ENCODE measurements at regions not wholly inside any gene's neighbourhood (a gene's known extent, or its start where the extent isn't known, plus 50 kb on each side); places are given as distances from the start of the nearest gene placed in this dataset.

DNA sequence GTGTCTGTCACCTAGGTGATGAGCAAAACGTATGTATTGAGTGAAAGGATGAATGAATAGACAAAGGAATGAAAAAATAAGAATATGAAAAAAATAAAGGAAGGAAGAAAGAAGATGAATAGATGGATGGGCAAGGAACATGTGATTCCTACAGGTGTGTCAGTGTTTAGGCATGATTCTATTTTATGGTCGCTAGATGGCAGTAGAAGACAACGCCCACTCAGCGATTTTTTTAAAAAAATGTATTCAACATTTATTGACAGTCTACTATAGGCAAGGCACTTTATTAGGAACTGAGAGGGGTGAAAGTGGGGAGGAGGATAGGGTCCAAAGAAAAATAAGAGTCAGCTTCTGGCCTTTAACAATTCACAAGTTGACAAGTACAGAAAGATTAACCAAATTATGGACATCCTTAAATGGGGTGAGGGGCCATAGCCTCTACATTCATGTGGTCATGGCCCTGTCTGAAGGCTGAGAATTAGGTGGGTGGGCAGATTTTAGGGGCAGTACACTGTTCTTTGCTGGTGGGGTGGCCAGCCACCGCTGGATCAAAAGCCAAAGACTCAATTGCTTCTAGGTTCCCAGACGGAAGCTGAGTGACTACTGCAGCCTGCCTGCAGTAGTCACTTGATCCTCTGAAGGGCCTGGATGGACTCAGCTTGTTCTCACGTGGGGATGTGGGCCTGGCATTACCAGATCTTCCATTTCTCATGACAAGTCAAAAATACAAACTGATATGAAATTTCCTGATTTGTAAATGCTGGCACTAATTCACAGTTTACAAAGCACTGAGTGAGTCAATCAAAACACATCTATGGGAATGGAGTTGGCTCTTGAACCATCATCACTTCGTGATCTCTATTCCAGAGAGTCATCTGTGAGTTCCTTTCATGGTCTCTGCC, 83.9 kb downstream of the FASLG start:
- Mint-ChIP-seq H3K4me1 (peaks cover 30% of the 10 kb centered on the region), H3K27me3 (peaks cover 18% of the 10 kb centered on the region), H3K36me3 (no peaks in the 10 kb centered on the region), H3K4me3 (no peak overlapping the region), H3K9me3 (no peaks in the 10 kb centered on the region), H3K27ac (no peak overlapping the region)
- no peak for DNase-seq

DNA sequence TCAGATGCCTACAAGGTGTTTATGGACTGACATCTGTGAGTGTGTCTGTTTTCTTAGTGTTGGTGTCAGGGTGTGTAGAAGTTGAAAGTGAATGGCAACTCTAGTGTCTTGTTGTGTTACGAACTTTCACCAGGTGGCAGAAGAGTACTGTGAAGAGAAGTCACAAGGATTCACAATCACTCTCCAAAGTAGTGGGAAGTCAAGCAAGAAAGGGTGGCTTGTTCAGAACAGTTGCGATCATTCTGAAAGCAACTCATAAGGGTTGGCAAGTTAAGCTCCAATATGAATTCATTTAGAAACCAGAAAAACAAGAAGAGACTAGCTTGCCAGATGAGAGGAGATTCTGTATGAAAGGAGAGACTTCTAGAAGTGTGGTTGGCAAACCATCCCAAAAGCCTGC, 86.1 kb downstream of the FASLG start:
- Mint-ChIP-seq H3K9me3 (no peaks in the 10 kb centered on the region), H3K27ac (peak overlapping the region; percentile 6)

DNA sequence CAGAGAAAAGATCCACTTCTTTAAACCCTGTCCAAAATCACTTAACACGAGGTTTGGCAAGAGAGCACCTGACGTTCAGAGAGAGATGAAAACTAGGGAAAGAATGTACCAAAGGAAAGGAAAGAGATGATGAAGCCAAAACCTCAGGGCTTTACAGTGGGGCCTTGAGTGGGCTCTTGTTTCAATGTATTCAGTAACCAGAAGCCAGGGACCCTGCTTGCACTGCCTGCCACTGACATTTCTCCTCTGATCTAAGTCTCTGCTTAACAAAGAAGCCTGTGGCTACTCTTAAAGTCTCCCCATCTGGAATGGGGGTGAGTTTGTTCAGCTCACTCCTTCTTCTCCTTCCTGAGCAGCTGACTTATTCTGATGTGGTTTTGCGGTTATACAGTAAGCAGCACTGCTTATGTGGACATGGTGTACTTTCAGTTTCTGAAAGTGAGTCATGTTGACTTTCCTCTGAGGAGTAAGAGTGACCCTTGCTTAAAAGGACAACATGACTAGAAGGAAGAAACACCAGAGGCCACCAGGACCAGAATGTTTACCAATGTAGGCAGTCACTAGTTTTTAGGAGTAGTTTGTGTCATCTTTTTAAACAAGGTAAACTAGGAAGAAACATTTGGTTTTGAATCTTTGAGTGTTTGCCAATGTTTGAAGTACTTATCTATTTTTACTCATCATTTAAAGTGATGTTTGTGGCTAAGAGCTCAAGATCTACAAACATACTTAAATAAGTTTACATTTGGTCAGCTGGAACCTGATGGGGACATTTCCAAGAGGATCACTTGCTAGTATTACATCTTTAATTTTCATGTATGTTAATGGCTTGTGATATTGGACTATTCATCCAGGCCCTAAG, 87.4 kb downstream of the FASLG start:
- Mint-ChIP-seq H3K4me3 (no peak overlapping the region), H3K4me1 (peaks cover 34% of the 10 kb centered on the region), H3K27ac (peak overlapping the region; percentile 43), H3K27me3 (peaks cover 9% of the 10 kb centered on the region), H3K36me3 (no peaks in the 10 kb centered on the region), H3K9me3 (no peaks in the 10 kb centered on the region)
- DNase-seq: peak; percentile 34

More for the DNA sequence above, 86.1 kb downstream of the FASLG start:
- no peaks in the 10 kb centered on the region for H3K36me3 Mint-ChIP-seq
- no peak overlapping the region for H3K4me3 Mint-ChIP-seq
- peaks cover 34% of the 10 kb centered on the region for H3K4me1 Mint-ChIP-seq
- H3K27me3 Mint-ChIP-seq: peaks cover 16% of the 10 kb centered on the region
- DNase-seq: peak; percentile 26

DNA sequence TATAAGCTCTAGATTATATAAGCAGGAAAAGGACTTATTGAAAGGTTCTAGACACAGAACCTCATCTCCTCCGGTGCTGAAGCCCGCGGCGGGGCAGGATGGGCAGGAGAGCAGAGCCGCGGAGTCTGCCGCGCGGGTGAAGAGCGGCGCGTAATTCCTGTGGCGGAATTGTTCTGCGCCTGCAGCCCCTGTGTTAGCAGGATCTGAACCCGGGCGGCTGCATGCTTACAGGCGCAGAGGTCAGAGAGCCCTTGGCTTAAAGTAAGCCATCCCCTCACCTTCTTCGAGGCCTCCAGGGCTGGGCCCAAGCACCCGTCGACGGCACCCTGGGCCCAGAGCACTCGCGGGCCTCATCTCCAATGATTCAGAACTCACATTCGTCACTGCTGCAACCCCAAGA, 89.3 kb downstream of the FASLG start:
- no peak for DNase-seq
- Mint-ChIP-seq H3K4me3 (no peak overlapping the region), H3K4me1 (peaks cover 31% of the 10 kb centered on the region), H3K27me3 (no peaks in the 10 kb centered on the region), H3K36me3 (no peaks in the 10 kb centered on the region), H3K27ac (no peak overlapping the region), H3K9me3 (no peaks in the 10 kb centered on the region)

DNA sequence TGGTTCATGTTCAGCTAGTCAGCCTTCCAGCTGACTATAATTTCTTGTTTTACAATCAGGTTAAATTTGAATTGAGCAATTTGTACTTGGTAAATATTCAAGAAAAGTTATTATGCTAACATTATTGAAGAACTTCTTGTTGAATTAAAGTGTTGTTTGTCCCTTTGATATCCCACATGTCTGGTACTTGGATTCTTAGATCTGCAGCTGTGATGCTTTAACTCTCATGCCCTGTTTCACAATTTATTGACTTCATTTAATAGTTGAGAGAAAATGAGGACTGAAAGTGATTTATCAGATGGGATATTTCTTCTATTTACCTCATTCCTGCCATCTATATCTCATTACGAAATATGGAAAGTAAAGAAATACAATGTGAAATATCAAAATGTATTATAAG, 92.8 kb downstream of the FASLG start:
- no peaks in the 10 kb centered on the region for H3K9me3 Mint-ChIP-seq
- peaks cover under 1% of the 10 kb centered on the region for H3K27me3 Mint-ChIP-seq
- no peaks in the 10 kb centered on the region for H3K36me3 Mint-ChIP-seq
- H3K27ac Mint-ChIP-seq: no peak overlapping the region
- no peak overlapping the region for H3K4me3 Mint-ChIP-seq
- DNase-seq: no peak
- peaks cover 38% of the 10 kb centered on the region for H3K4me1 Mint-ChIP-seq

DNA sequence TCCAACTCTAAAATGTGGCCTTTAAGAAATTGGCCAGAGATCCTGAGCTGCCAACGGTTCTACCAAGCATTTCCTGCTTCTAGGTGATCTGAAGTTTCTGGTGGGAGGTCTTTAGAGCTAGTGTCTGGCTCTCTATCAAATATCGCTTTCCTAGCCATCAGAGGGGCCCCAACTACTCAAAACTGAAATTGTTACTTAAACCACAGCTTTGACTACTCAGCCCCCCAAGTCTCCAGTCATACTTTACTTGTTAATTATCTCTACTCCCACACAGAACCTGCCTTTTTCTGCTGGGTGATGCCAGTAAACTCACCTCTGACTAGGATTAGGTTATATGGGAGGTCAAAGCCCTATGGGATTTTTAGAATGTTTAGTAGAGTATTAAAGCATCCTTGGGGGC, 95.1 kb downstream of the FASLG start:
- Mint-ChIP-seq H3K4me3 (no peak overlapping the region), H3K27ac (peak overlapping the region; percentile 44), H3K36me3 (peaks cover 11% of the 10 kb centered on the region), H3K9me3 (peaks cover 2% of the 10 kb centered on the region), H3K27me3 (peaks cover 5% of the 10 kb centered on the region), H3K4me1 (peaks cover 54% of the 10 kb centered on the region)
- peak; percentile 52 for DNase-seq

DNA sequence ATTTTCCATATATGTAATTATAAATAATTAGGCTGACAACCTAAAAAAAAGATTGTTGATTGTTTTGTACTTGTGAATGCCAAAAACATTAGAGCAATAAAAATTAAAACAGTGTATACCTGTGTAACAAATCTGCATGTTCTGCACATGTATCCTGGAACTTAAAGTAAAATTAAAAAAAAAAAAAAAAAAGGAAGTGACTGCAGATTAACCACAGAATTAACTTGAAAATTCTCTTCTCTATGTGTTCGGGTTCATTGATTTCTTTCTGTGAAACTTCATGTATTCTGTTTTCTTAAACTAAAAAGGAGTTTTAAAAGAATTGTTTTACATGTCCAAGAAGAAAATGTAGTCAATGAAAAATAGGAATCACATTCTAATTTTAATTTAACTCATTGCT, 95.7 kb downstream of the FASLG start:
- H3K27ac Mint-ChIP-seq: no peak overlapping the region
- peaks cover 12% of the 10 kb centered on the region for H3K36me3 Mint-ChIP-seq
- peaks cover 3% of the 10 kb centered on the region for H3K9me3 Mint-ChIP-seq
- no peak overlapping the region for H3K4me3 Mint-ChIP-seq
- H3K4me1 Mint-ChIP-seq: peaks cover 57% of the 10 kb centered on the region
- DNase-seq: no peak
- peaks cover 5% of the 10 kb centered on the region for H3K27me3 Mint-ChIP-seq

DNA sequence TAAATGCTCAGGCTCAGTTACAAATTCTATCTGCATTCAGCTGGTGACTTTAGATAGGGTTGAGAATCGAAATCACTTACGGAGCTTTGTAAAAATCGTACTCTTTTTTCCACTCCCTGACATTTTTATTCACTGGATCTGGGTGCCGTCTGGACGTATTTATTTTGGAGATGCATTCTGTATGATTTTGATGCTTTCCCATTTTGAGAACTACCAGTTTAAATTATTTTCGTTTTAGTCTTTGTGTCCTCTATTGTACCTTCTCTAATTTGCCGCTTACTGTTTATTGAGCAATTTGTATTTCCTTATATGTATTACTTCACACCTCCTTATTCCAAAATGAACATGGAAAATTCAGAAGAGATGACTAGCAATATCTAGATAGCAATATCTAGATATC, 96.2 kb downstream of the FASLG start:
- DNase-seq: no peak
- H3K9me3 Mint-ChIP-seq: peaks cover 6% of the 10 kb centered on the region
- peaks cover 16% of the 10 kb centered on the region for H3K36me3 Mint-ChIP-seq
- no peak overlapping the region for H3K4me3 Mint-ChIP-seq
- peaks cover 59% of the 10 kb centered on the region for H3K4me1 Mint-ChIP-seq
- peaks cover 5% of the 10 kb centered on the region for H3K27me3 Mint-ChIP-seq
- H3K27ac Mint-ChIP-seq: no peak overlapping the region

DNA sequence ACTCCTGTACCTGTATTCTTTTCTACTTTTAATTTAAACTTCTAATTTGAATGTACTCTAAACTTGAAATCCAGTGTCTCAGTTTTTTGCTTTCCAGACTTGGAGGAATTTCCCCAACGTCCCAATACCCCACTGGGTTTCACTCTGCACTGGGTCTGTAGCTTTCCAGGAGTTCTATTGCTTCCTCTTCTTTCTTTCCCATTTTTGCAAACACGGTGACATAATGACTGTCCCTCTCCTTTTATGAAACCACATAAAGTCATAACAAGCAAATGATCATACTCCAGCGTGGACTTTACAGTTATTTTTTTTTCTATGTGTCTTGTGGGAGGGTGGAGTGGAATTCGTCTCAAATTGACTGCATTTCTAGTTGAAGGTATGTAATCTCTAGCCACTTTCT, 97.1 kb downstream of the FASLG start:
- Mint-ChIP-seq H3K9me3 (peaks cover 7% of the 10 kb centered on the region), H3K27me3 (peaks cover 5% of the 10 kb centered on the region), H3K4me1 (peaks cover 67% of the 10 kb centered on the region), H3K27ac (no peak overlapping the region), H3K36me3 (peaks cover 21% of the 10 kb centered on the region), H3K4me3 (no peak overlapping the region)
- no peak for DNase-seq

DNA sequence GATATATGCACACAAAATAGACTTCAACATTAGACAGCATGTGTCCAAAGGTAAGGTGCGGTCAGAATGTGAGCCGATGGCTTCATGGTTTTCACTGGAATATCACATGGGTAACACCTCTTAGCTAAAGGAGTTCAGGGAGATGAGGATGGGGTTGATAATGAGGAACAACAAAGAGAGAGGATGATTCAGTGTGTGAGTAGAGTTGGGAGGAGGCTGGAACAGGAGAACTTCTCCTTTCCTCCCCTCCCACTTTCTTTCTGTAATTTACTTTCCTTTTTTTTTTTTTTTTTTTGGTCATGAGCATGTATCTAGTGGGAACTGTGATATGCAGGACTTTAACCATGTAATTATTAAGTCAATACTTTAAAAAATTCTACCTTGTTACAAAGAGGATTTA, 99.4 kb downstream of the FASLG start:
- Mint-ChIP-seq H3K4me3 (no peak overlapping the region), H3K27me3 (peaks cover 5% of the 10 kb centered on the region), H3K27ac (no peak overlapping the region), H3K36me3 (peaks cover 24% of the 10 kb centered on the region), H3K4me1 (peaks cover 88% of the 10 kb centered on the region), H3K9me3 (peaks cover 7% of the 10 kb centered on the region)
- DNase-seq: no peak

DNA sequence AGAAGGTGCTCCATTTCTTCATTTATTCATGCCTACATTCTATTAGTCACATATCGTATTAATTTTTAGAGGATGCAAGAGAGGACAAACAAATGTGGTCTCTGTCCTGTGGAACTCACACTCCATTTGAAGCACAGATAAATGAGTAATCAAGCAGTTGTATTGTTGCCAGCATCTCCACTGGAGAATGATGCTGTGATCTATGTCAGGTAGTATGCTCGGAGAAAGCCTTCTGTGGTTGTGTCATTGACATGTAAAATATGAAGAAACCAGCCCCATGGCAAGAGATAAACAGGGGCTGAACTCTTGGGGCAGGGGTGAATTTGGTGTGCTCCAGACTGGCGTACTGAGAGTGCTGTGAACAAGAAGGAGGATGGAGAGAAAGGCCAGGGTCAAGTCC, 101.2 kb downstream of the FASLG start:
- Mint-ChIP-seq H3K4me3 (no peak overlapping the region), H3K4me1 (peaks cover 91% of the 10 kb centered on the region), H3K27ac (peak overlapping the region; percentile 16), H3K9me3 (peaks cover 7% of the 10 kb centered on the region), H3K27me3 (peaks cover 5% of the 10 kb centered on the region), H3K36me3 (peaks cover 24% of the 10 kb centered on the region)
- DNase-seq: no peak

DNA sequence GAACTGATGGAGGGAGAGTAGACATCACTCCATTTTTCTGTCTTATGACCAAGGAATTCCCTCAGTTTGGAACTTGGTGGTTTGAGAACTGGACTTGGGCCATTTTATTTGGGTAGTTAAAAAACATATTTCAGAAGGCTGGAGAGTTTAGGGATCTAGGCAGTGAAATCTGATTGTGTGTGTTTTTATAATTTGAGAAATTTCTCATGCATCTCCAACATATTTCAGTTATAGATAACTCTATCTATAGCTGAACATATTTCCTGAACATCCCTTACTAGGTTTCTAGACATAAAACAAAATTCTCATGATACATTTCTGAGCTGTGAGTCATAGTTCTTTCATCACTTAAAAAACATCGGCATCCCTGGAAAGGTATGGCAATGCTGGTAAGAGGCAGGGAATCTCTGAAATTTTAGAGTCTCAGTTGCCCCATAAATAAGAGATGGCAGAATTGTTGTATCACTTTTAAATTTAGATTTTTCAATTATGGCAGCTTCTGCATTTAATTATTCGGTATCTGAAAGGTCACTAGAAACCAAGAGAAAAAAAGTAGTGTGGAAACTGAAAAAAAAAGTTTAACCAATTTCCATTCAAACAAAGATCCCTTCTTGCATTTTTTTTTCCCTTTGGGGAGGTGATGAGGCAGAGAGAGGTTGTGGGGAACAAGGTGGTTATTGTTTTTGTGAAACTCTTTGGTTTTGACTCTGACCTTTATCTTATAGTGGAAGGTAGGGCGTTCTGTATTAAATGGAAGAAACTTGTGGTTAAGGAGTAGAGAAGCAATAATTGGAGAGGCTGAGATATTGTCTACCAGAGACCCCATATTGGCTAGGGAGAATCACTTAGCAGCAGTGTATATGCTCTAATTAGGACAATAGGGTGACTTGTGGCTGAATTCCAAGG, 102.9 kb downstream of the FASLG start:
- no peak for DNase-seq
- peaks cover 85% of the 10 kb centered on the region for H3K4me1 Mint-ChIP-seq

DNA sequence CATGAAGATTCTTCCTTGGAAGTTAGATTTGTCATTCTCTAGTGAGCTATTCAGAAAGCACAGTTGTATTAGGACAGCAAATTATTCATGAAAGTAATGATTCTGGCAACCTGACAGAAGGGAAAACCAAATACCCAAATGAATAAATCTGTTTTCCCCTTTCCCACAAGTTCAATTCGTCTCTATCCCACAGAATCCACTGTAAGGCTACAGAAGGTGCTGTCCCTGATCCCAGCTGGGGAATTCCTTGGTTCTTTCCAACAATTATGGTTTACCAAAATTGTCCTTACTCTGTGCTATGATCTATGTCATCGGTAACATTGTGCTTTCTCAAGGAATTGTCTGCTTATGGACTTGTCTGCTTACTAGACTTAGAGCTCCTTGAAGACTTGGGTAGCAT, 104.2 kb downstream of the FASLG start:
- H3K27ac Mint-ChIP-seq: peak overlapping the region; percentile 4
- H3K4me1 Mint-ChIP-seq: peaks cover 73% of the 10 kb centered on the region
- H3K9me3 Mint-ChIP-seq: peaks cover 8% of the 10 kb centered on the region
- H3K4me3 Mint-ChIP-seq: no peak overlapping the region
- DNase-seq: no peak
- no peaks in the 10 kb centered on the region for H3K27me3 Mint-ChIP-seq
- H3K36me3 Mint-ChIP-seq: peaks cover 14% of the 10 kb centered on the region

More for the DNA sequence above, 102.9 kb downstream of the FASLG start:
- peaks cover 2% of the 10 kb centered on the region for H3K27me3 Mint-ChIP-seq
- peak overlapping the region; percentile 13 for H3K4me3 Mint-ChIP-seq
- H3K27ac Mint-ChIP-seq: peak overlapping the region; percentile 72
- peaks cover 24% of the 10 kb centered on the region for H3K36me3 Mint-ChIP-seq
- H3K9me3 Mint-ChIP-seq: peaks cover 8% of the 10 kb centered on the region

DNA sequence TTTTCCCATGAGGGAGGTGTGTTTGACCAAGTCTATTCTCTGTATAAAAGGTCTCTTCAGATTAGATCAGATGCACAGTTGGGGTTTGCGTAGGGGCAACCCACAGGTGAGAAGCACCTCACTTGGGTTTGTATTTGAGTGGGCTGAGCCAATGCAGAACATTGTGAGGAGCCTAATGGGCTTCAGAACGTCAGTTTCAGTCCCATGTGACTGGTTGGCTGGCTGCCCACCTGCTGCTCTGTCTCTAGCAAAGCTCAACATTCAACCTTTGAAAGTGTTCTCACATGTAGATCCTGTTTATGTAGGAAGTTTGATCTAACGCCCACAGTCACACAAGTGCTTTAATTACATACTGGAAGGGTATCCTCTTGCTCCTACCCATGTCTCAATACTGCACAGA, 105.5 kb downstream of the FASLG start:
- peak; percentile 65 for DNase-seq
- H3K4me3 Mint-ChIP-seq: no peak overlapping the region
- no peak overlapping the region for H3K27ac Mint-ChIP-seq
- peaks cover 13% of the 10 kb centered on the region for H3K36me3 Mint-ChIP-seq
- H3K9me3 Mint-ChIP-seq: peaks cover 6% of the 10 kb centered on the region
- H3K4me1 Mint-ChIP-seq: peaks cover 62% of the 10 kb centered on the region
- no peaks in the 10 kb centered on the region for H3K27me3 Mint-ChIP-seq

Data from activated naive CD8-positive, alpha-beta T cell treated with anti-CD3 and anti-CD28 coated beads for 36 hours (primary cell).